ENCODE measurements at regions not wholly inside any gene's neighbourhood (a gene's known extent, or its start where the extent isn't known, plus 50 kb on each side); places are given as distances from the start of the nearest gene placed in this dataset.

DNA sequence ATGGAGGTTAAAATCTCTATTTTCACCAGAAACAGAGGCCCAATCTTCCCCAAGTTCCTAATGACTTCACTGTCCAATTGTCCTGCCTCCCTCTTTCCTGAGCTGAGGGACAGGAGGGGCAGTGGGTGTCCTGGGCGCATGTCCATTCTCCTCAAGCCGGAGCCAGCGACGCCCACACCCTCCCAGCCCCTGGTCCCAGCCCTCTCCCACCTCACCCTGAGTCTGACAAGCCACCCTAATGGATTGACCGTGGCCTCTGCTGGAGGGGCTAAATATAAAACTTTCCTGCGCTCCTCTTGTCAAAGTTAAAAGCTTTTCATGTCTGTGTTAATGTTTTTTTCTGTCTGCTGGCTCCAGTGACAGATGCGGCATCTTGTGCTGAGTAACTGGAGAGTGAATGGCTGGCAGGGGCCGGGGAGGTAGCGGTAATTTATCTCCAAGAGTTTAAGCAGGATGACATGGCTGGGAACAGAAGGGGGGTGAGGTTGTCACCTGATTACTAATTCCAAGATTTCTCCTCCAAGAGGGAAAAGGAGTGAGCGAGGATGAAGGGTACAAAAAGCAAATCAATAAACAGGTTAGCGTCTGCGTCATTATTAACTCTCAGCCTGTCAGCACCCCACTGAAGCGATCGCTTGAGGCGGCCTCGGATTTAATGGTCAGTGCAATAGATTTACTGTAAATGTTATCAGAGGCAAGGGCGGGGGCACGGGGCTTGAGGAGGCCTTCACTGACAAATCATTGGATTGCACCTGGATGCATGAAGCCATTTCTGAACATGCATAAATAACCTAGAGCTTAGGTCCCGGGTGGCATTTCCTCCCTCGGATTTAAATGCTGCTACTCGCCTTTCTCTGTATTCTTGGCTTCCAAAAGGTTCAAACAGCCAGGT is 118.1 kb upstream of the MAFB start:
- no peak for DNase-seq (ENCODE audit: low spot score)

GRCh38 chr20:40807821-40808170 is 118.8 kb upstream of the MAFB start:
- no peak for DNase-seq (ENCODE audit: low spot score)

- no peak for DNase-seq (ENCODE audit: low spot score)
Observed at GRCh38 chr20:40808936-40809335, 119.9 kb upstream of the MAFB start.

DNA sequence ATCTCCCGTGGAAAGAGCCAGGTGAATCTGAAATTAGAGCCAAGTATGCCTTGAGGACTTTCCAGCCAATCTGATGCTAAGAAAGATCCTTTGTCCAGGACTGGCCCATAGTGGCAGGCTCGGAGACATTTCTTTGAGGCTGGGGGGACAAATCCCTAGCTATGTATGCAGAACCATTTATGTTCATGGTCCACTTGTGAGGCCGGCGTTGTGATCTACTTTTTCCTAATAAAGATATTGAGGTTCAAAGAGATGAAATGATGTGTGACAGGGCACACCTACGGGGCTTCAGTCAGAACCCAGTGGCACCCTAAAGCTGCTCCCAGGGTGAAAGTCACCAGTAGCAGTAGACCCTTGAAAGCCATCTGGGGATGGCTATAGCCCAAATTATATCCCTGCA is 120.3 kb upstream of the MAFB start:
- DNase-seq (ENCODE audit: low spot score) = no peak

GRCh38 chr20:40810332-40811000 is 121.4 kb upstream of the MAFB start:
- DNase-seq (ENCODE audit: low spot score) = no peak

- no peak for DNase-seq (ENCODE audit: low spot score)
Observed at GRCh38 chr20:40811004-40811403, 122.0 kb upstream of the MAFB start.

GRCh38 chr20:40811660-40812414 is 122.8 kb upstream of the MAFB start:
- no peak for DNase-seq (ENCODE audit: low spot score)

GRCh38 chr20:40812415-40812925 is 123.4 kb upstream of the MAFB start:
- no peak for DNase-seq (ENCODE audit: low spot score)

DNA sequence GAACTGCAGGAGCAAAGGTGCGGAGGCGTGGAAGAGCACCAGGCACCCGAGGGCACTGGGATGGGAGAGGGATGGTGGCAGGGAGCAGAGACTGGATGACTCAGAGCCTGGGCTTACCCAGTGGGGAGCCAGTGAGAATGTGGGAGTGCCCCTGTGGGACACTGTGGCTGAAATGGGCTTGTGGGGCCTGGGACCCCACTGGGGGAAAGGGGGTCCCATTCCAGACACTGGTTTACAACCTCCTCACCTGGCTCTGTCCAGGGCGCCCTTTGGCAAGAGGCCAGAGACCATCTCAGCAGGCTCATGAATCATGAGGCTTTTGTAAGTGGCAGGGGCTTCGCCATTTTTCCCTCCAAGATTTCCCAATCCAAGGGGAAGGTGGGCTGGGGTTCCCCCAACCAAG is 124.0 kb upstream of the MAFB start:
- no peak for DNase-seq (ENCODE audit: low spot score)

- no peak for DNase-seq (ENCODE audit: low spot score)
Observed at GRCh38 chr20:40813708-40814630, 124.9 kb upstream of the MAFB start.

- DNase-seq (ENCODE audit: low spot score) = no peak
Observed at GRCh38 chr20:40814631-40814960, 125.6 kb upstream of the MAFB start.

- no peak for DNase-seq (ENCODE audit: low spot score)
Observed at GRCh38 chr20:40815156-40816038, 126.4 kb upstream of the MAFB start.

DNA sequence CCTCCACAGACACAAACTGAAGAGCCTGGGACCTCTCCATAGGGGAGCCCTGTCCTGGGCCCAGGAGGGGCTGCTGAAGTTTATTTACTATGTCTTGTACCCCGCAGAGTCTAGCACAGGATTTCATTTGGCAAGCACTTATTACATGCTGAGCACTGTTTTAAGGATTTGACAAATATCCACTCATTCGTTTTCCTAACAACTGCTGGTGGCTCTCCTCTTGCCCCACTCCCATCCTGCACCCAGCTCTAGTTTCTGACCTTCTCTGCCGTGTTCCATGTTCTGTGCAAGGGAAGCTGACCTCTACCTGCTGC is 127.0 kb upstream of the MAFB start:
- DNase-seq (ENCODE audit: low spot score) = no peak

DNA sequence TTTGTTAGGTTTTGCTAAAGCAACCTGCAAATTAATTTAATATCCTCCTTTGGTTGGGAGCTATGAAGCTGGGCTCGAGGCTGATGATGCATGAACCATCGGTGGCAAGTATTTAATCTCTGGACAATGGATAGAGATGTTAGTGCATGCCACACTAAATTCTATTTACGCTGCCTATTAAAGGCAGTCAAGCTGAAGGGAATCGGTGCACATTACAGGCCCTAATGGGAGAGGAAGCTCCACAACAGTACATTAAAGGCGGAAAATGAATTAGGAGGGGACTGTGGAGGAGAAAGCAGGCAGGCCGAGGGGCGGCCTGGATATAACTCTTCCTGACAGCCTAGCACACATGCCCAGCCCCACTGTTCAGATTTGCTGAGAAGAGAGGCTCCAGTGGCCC is 132.4 kb upstream of the MAFB start:
- DNase-seq (ENCODE audit: low spot score) = no peak

- no peak for DNase-seq (ENCODE audit: low spot score)
Observed at GRCh38 chr20:40826699-40827098, 137.7 kb upstream of the MAFB start.

DNA sequence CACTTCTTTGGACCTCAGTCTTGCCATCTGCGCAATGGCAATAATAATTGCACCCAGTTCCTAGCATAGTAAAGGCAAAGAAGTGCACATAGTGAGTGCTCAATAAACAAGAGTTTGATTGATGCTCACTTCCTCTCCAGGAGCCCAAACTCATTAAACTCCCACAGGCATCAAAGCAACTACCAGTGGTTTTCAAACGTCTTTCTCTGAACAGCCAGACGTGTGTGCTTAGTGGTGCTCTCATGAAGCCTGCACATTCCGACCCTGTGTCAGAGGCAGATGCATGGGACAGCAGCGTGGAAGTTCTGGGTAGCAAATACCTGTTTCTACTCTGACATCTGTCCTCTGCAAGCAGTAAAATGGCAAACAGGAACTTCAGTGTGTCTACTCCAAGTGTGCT is 146.3 kb upstream of the MAFB start:
- no peak for DNase-seq (ENCODE audit: low spot score)

GRCh38 chr20:40838509-40838908 is 149.5 kb upstream of the MAFB start:
- DNase-seq (ENCODE audit: low spot score) = no peak

DNA sequence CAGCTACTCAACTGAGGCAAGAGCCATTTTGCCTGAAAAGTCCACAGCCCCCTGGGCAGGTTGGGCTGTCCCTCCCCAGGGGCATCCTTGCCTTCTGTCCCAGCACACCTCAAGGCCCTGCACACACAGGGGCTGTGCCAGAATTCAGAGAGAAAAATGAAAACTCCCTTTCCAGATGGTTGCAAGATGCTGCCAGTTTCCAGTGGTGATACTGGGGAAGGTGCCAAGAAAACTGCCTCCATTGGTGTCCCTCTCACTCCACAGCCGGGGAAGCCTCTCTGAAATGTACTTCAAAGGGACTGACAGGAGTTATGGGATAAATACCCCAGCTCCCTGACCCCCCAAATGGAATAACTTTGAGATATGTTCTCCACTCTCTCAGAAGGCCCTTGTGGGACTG is 154.2 kb upstream of the MAFB start:
- no peak for DNase-seq (ENCODE audit: low spot score)

- no peak for DNase-seq (ENCODE audit: low spot score)
Observed at GRCh38 chr20:40844332-40844731, 155.3 kb upstream of the MAFB start.

DNA sequence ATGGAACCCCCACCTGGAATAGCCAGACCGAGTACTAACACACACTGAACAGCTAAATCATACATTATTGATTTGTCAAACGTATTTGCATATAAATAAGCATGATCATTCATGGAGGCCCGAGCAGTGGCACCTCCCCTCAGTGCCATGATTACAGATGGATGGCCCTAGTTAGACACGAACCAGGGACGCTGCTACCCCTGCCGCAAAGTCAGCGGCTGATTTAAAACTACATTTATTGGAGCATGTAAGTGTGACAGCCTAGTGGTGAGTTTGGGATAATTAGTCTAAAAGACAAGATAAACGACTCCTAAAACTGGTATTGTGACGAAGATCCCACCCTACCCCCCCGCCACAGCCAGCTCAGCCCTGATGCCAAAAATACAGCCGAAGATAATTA is 159.1 kb upstream of the MAFB start:
- DNase-seq (ENCODE audit: low spot score) = no peak

DNA sequence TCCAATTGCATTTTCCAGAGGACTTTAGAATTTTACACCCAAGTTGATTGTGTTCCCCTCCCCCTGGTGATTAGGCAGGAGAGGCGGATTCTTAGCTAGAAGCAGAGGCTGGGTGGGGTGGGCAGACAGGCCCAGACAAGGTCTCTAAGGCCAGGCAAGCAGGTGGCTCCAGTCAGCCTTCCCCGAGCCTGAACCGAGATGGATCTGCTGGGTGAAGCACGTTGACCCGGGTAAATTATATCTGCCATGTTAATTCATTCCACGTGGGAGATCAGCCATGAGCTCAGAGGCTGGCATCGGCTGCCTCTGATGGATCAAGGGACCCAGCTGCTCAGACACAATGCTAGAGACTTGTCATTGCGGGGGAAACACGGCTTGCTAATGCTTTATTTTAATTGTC is 159.5 kb upstream of the MAFB start:
- no peak for DNase-seq (ENCODE audit: low spot score)
